Fibroblast of the aortic adventitia (primary cell): ENCODE measurements at regions not wholly inside any gene's neighbourhood (a gene's known extent, or its start where the extent isn't known, plus 50 kb on each side); places are given as distances from the start of the nearest gene placed in this dataset.

Experiments used
- DNase-seq: peaks from one replicate; pipeline ENCODE4 v3.0.0-alpha.2; 2010; ENCODE audit warnings: low read depth
- H3K4me3 ChIP-seq: 2 replicates; pipeline ENCODE4 v1.5.1; 2011; ENCODE audit warnings: low read depth, mild to moderate bottlenecking, control low read depth, low read length, moderate library complexity
- CTCF ChIP-seq: IDR thresholded peaks from 2 replicates; pipeline ENCODE4 v1.5.1; 2011; ENCODE audit warnings: mild to moderate bottlenecking, low read length, control low read depth, inconsistent platforms; ENCODE audit not compliant: insufficient read depth

GRCh38 chr5:4549351-4549750, 590.8 kb upstream of the ADAMTS16 start:
- no peak for DNase-seq
- no peak for TF ChIP-seq CTCF
- H3K4me3 ChIP-seq = no peak overlapping the region

GRCh38 chr5:4551034-4551433, 589.1 kb upstream of the ADAMTS16 start:
- no peak for TF ChIP-seq CTCF
- DNase-seq = peak; percentile 34
- no peak overlapping the region for H3K4me3 ChIP-seq

GRCh38 chr5:4553130-4553529, 587.0 kb upstream of the ADAMTS16 start:
- TF ChIP-seq CTCF = no peak
- H3K4me3 ChIP-seq = no peak overlapping the region

GRCh38 chr5:4553978-4554377, 586.2 kb upstream of the ADAMTS16 start:
- no peak for DNase-seq
- no peak for TF ChIP-seq CTCF
- H3K4me3 ChIP-seq = no peak overlapping the region

More at GRCh38 chr5:4553130-4553529, 587.0 kb upstream of the ADAMTS16 start:
- no peak for DNase-seq

- no peak for TF ChIP-seq CTCF
- H3K4me3 ChIP-seq = no peak overlapping the region
- no peak for DNase-seq
Observed at GRCh38 chr5:4555725-4556285, 584.3 kb upstream of the ADAMTS16 start.

- DNase-seq = no peak
- TF ChIP-seq CTCF = no peak
- H3K4me3 ChIP-seq = no peak overlapping the region
Observed at GRCh38 chr5:4561403-4561802, 578.7 kb upstream of the ADAMTS16 start.

GRCh38 chr5:4563400-4563799, 576.7 kb upstream of the ADAMTS16 start:
- no peak overlapping the region for H3K4me3 ChIP-seq
- peak; percentile 52 for TF ChIP-seq CTCF
- DNase-seq = peak; percentile 51
